GM21825 (cell line): ENCODE measurements at regions not wholly inside any gene's neighbourhood (a gene's known extent, or its start where the extent isn't known, plus 50 kb on each side); places are given as distances from the start of the nearest gene placed in this dataset.
A peak's percentile ranks its signal among the peaks of the same experiment; 100 is the strongest.

ENCODE experiments used
- ATAC-seq: cut with Tn5 transposase; IDR thresholded peaks from one replicate; pipeline ENCODE4 v1.9.1; 2021; ENCODE audit warnings: mild to moderate bottlenecking, moderate library complexity; ENCODE audit not compliant: unreplicated experiment

- ATAC-seq = no peak
Observed at GRCh38 chr15:68518785-68519430, 59.9 kb upstream of the CORO2B start.

GRCh38 chr15:68524753-68525584, 53.8 kb upstream of the CORO2B start:
- ATAC-seq = no peak

GRCh38 chr15:68525815-68526214, 53.0 kb upstream of the CORO2B start:
- no peak for ATAC-seq

GRCh38 chr15:68526269-68526668, 52.5 kb upstream of the CORO2B start:
- ATAC-seq = peak; percentile 58

GRCh38 chr15:68526784-68527183, 52.0 kb upstream of the CORO2B start:
- ATAC-seq = peak; percentile 63

GRCh38 chr15:68528626-68529290, 50.0 kb upstream of the CORO2B start:
- ATAC-seq = no peak
